GM18858 (cell line): ENCODE measurements at regions not wholly inside any gene's neighbourhood (a gene's known extent, or its start where the extent isn't known, plus 50 kb on each side); places are given as distances from the start of the nearest gene placed in this dataset.
A peak's percentile ranks its signal among the peaks of the same experiment; 100 is the strongest.

Source experiments
- ATAC-seq: cut with Tn5 transposase; IDR thresholded peaks from one replicate; pipeline ENCODE4 v1.9.1; 2021; ENCODE audit not compliant: unreplicated experiment

DNA sequence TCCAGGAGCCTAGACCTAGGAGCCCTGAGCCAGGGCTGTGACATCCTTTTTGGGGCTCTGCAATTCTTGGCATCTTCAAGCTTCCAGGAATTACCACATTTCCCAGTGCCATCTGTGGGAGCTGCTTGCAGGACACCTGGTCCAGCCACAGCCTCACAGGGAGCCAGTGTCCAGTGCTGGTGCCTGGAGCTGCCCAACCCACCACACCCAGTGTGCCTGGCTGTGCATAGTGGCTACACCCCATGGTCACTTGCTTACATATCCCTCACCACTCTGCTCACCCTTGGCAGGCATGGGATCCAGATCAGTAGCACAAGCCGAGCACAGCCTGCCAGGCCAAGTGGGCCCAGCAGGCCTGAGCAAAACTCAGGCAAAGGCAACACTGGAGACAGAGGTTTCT, 2151.4 kb upstream of the PCDH20 start:
- no peak for ATAC-seq

DNA sequence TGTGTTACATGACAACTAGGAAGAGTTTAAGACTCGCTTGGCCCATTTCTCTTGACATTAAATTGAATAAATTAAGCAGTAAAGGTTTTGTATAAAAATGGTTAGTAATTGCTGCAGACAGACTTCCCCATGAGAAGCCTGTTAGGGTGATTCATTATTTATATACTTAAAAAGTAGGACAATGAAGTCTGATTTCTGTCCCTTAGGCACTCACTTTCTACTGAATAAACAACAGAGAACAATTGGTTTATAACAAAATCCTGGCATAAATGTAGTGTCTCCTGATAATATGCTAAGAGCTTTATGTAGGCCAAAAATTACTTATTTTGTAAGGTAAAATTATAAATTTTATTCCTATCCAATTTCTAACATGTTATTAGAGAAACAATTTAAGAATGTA, 2138.5 kb upstream of the PCDH20 start:
- ATAC-seq, result no peak

DNA sequence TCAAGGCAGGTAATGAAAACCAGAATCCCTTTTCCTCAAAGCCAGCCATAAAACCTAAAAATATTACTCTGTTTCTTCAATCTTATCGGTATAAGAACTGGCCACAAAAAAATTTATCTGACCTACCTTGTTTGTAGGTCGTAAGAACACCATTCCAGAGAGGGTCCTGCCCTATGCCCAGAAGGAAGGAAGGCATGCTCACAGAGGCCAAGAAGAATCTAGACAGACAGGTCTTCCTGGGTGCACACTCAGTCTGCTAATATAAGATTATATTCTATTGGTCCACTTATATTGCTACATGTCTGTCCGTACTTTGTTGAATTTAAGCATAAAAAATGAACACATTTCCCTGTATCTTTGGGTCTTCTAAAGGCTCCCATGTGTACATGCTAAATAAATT, 2136.1 kb upstream of the PCDH20 start:
- ATAC-seq, result no peak

DNA sequence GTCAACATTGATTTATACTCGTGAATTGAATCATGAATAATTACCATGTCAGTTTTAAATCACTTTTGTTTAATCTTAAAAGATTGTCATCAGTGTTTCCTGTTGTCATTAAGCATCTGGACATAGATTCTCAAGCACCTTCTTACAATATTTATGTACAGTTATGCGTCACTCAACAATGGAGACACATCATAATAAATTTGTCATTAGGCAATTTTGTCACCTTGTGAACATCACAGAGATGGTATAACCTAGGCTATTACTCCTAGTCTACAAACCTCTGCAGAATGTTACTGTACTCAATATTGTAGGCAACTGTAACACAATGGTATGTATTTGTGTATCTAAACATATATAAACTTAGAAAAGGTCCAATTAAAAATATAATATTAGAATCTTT, 2130.9 kb upstream of the PCDH20 start:
- no peak for ATAC-seq

DNA sequence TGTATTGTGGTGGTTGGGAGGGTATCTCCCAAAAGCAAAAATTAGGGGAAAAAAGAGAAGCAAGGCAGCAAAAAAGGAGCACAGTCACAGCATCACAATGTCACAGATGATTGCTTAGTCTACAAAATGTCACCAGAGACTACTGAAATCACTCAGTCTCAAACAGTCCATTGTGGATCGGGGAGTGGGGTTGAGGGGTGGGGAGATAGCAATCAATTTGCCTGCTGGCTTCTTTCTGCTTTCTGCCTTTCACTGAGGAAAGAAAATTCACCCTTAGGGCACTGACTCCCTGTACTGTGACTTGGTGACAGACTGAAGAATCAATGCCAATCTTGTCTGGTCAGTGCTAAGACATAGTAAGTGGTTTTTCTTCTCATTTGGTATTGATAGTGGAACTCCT, 2127.1 kb upstream of the PCDH20 start:
- no peak for ATAC-seq

DNA sequence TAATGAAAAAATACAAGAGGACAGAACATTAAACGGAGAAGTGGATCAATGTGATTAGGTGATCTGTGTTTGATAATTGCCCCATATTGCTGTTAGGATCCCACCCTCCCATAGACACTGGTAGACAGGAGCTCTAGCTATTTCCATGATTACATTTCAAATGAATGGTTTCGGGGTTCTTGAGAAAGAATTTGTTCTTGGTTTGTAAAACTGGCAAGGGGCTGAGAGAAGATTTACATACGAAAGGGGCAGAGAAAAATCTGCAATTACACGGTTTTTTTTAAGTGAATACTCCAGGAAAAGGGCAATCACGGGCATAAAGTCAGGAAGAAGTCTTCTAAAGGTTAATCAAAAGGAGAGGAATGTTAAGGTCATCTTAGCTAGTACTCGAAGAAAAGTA, 2125.7 kb upstream of the PCDH20 start:
- ATAC-seq, result no peak

DNA sequence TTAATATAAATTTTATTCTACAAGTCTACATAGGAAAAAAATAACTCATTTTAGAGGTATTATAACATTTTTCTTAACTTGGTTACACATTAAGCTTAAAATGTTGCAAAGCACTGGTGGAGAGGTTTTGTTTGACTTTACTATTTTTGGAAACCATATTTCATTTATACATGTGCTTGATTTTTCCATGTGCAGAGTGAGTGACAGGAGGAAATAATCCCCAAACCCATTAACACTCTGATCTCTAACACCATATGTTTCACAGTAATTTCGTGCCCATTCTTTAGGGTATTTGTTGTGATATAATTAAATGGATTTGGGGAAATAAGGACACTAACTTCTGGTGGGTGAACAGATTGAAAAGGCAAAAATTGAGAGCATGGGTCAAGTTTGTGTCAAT, 2124.4 kb upstream of the PCDH20 start:
- no peak for ATAC-seq

DNA sequence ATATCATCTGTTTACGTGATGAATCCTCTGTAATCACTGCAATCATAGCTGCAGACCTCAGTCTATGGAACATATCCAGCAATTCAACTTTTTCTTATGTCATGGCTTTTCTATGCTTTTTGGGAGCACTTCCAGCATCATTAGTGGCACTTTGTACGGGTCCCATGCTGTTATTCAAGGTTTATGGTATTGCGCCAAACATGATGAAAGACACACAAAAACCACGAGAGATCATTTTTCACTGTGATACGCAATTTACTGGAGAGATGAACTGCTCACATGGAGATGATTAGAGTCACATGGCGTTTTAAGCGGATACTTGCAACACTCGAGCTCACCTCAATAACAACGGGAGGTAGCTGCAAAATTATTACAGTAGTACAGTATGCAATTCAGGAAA, 2101.7 kb upstream of the PCDH20 start:
- ATAC-seq, result no peak

DNA sequence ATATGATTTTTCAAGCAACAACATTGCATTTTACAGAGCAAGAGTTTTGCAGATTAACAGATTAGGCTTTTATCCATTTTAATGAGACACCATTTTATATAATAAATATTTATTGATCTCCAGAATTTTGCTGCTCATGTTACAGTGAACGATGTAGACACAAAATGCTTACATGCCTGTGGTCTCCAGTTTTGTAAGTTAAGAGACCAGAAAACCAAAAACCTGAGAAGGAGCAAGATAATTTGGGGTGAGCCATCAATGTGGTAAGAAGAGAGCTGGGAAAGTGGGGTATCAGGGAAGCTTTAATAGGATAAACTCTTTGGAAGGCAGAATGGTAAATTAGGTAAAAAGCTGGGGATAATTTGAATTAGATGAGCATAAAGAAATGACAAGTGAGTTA, 2100.5 kb upstream of the PCDH20 start:
- ATAC-seq, result no peak

DNA sequence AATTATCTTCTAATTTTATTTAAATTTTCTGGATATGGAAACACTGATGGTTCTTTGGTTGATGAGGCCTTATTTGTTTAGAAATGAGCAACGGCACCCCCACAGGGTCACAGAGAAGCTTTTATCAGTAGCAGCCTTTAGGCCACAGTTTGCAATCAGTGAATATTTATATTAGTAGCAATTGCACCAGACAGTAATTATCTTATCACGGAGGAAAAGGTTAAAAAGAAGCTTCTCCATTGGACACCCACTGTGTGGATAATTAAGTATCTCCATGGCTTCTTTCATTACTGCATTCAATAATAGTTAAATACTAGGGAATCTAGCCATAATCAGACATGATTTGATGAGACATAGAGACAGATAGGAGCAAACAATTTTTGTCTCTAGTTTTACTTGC, 2099.2 kb upstream of the PCDH20 start:
- no peak for ATAC-seq

DNA sequence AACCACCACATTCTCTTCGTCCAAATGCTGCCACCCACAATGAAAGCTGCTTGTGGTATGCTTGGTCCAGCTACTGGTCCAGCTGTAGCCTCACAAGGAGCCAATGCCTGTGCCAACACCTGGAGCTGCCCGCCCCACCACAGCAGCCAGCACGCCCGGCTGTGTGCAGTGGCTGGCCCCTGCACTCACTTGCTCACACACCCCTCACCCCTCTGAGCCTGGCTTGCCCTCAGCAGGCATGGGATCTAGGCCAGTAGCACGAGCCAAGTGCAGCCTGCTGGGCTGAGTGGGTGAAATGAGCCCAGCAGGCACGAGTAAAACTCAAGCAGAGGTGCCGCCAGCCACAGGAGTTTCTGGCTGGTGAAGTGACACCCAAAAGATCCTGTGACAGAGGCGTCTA, 2096.4 kb upstream of the PCDH20 start:
- no peak for ATAC-seq

DNA sequence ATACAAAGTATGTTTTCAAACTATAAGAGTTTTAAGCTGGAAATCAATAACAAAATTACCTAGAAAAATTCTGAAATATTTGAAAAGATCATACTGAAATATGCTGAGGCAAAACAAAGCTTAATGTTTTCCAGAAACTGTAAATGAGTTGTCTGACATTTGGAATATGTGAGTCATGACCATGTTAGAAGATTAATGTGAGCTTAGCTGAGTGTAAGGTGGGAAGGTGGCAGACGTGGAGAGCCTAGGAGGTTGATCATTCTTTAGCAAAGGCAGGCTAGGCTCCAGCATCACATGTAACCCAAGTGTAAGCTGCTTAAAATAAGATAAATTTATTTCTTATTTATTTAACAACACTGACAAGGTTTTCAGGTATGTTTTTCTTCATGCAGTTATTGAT, 2086.1 kb upstream of the PCDH20 start:
- ATAC-seq, result no peak

DNA sequence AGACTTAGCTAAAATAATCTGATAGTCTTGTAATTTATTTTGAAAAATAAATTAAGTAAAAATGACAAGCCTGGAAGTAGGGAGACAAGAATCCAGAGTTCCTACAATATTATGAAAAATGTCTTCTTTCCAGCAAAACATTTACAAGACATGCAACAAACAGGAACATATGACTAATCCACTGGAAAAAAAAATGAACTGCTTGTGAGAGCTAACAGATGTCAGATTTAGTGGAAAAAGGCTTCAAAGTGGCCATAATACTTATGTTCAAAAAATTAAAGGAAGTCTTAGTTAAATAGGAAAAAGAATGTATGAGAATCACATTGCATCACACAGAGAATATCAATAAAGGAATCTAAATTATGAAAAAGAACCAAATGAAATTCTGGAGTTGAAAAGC, 2082.0 kb upstream of the PCDH20 start:
- no peak for ATAC-seq

DNA sequence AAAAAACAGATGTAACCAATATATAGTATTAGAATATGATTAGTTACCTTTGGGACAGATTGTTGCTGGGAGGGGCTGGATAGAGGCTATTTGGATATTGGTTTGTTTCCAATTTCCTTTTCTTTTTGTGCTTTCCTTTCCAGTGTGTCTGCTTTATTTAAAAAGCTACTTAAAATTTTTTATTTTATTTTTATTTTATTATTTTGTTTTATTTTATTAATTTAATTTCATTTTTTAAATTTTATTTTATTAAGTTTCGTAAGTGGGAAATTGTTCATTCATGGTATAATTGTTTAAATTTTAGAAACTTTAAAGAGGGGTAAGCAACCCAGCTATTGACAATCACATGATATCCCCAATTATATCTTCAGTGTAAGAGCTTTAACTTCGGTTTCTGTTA, 2077.0 kb upstream of the PCDH20 start:
- ATAC-seq, result no peak

DNA sequence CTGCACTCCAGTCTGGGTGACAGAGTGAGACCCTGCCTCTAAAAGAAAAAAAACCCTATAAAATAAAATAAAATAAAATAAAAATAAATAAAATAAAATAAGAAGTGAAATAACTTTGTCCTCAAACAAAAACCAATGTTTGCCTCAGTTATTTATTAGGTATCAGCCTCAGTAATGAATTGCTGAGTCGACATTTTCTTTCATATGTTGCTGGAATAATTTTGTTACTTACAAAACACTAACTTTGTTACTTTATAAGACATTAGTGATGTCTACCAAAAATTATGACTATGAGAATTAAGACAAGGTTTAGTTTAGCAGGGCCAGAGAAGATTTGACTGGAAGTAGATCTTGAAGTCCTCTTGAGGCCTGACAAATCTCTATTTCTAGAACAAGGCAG, 2074.5 kb upstream of the PCDH20 start:
- ATAC-seq, result no peak

DNA sequence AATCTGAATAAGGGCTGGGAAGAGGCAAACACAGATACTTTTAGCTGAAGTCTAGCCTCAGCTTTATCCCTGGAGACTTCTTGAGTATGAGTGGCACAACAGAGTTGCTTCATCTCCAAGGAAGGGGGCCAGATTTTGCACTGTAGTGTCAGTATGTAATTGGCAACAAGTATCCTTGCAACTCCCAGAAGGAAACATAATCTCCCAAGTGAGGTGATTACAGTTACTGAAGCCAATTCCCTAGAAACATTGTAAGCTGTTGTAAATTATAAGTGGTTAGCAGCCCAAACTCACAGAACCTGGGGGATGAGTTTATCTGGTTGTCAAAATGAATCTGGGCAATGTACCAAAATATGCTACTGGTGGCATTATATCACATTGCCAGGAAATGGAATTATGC, 2065.7 kb upstream of the PCDH20 start:
- no peak for ATAC-seq

DNA sequence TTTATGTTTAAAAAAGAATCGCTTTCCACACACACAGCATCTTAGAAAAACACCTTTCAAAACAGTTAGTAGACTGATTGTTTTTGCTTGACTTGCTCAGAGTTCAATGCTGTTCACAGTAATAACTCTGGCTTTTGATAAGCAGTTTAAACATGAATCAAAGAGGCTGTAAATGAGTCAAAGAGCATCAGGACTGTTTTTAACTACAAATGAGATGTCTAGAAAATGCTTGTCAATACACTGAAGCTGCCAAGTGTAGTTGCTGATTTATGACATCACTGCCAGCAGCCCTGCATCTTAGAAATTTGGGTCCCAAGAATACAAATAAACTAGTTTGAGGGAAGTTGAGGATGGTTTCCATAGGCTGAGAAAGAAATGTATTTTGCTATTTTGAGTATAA, 2057.1 kb upstream of the PCDH20 start:
- ATAC-seq, result no peak

DNA sequence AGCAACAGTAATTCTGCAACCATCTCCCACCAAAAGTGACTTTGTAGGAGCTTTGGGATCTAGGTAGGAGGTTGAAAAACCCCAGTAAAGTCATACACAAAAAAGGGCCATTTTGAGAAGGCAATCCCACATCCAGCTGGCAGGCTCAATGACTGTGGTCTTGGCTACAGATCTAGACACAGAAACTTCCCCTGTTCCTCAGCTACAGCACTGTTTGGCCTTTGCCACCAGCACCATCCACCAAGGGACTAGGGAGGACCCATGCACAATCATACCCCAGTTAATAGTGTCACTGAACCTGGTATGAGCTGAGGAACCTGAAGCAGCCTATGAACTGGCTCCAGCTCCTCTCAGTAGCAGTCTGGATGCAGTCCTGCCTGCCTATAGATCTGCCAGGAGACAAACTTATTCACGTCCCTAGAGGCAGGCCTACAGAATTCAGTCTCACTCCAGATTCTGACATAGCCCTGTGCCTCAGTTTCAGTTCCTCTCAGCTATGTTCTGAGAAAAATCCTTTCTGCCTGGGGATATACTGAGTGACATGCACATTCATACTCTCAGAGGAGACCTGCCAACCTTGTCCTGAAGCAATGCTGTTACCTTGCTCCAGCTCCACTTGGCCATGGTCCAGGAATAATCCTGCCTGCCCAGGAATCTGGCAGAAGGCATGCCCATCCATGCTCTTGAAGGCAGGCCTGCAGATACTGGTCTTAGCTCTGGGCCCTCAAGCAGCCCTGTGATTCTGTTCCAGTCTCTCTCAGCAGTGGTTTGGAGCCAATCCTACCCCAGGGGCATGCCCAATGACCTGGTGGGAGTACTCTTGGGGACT, 2048.3 kb upstream of the PCDH20 start:
- peak; percentile 97 for ATAC-seq

DNA sequence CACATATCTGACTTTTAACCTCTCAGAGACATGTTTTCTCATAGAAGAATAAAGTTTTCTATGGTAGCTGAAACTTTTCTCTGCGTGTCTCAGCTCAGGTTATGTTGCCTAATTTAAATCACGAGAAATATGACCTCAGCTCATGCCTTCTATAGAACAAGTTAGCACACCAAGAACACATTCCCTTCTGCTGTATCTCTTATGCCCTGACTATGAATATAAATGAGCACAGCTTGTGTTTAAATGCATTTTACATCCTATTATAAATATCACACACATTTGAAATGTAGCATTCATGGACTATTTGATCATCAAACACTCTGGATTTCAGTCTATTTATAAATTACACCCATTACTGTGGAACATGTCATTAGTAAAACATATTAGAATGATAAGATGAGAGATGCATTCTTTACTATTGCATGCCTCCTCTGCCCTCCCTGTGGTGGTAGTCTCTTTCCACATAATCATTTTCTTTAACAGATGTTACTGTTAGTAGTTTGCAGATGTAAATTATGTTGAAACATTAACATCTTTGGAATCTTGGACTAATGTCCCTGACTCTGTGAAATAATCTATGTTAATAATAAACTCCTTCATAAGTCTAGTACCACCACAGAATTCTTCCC, 2044.9 kb upstream of the PCDH20 start:
- ATAC-seq, result no peak

DNA sequence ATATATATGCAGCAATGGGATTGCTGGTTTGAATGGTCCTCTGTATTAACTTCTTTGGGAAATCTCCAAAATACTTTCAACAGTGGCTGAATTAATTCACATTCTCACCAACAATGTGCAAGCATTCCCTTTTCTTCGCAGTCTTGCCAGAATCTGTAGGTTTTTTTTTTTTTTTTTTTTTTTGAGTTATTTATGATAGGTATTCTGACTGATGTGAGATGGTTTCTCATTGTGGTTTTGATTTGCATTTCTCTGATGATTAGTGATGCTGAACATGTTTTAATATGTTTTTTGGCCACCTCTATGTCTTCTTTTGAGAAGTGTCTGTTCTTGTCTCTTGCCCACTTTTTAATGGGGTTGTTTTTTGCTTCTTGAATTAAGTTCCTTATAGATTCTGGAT, 2041.5 kb upstream of the PCDH20 start:
- no peak for ATAC-seq

DNA sequence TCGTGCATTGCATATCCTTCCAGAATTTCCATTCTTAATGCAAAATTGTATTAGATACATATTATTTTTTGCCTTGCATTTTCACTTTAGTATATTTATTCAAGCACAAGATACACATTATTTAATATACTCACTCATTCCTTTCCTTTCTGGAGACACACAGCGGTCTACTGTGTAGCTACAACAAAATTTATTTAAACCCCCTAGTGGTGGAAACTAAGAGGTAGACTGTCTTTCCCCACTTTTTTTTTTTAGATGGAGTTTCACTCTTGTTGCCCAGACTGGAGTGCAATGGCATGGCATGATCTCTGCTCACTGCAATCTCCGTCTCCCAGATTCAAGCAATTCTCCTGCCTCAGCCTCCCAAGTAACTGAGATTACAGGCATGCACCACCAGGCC, 2040.3 kb upstream of the PCDH20 start:
- ATAC-seq, result no peak

DNA sequence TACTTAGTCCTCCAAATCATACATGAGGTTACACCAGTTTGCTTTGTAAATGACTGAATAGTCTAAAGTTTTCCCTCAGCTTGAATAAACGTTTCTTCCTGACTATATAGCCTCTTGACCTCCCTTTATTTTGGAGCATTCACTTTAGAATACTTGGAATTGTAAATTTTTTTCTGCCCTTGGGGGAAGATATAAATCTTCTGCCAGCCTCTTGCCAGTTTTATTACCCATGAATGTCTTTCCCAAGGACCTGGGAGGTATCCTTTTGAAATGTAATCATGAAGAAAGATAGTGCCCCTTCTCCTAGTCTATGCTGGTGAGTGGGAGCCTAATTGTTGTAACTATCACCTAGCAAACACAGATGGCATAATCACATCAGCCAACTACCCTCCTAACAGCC, 2033.9 kb upstream of the PCDH20 start:
- no peak for ATAC-seq

DNA sequence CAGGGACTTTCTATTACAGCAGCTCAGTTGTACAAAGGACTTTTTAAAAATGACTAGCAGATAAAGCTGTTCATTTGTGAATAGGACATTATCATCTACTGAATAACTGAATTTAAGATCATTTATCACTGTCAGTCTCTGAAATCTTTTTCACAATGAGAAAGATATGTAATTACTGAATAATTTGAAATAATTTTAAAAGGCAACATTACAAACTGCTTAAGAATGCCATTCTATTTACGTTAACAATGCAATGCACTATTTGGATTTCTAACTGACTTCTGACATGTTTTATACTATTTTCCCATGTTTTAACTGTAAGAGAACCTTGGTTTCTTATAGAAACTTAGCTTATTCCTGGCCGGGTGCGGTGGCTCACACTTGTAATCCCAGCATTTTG, 2033.0 kb upstream of the PCDH20 start:
- ATAC-seq, result no peak
